Activated naive CD4-positive, alpha-beta T cell treated with anti-CD3 and anti-CD28 coated beads for 36 hours (primary cell): ENCODE measurements at regions not wholly inside any gene's neighbourhood (a gene's known extent, or its start where the extent isn't known, plus 50 kb on each side); places are given as distances from the start of the nearest gene placed in this dataset.

Source experiments
- CTCF ChIA-PET: fragments of 350-600 bp; sonication (Branson Sonifier 250); formaldehyde crosslinking; loops from one replicate; lab custom pipeline; 2021; ENCODE audit warnings: antibody characterized with exemption; lab: Charles Lee
- DNase-seq: peaks from one replicate; pipeline ENCODE4 v3.0.0-alpha.2; 2020
- H3K27ac Mint-ChIP-seq: one replicate; pipeline ENCODE4 v1.8.0; 2021; ENCODE audit warnings: mild to moderate bottlenecking, mixed read lengths
- H3K27me3 Mint-ChIP-seq: one replicate; pipeline ENCODE4 v1.8.0; 2021; ENCODE audit warnings: low read depth, mixed read lengths
- H3K36me3 Mint-ChIP-seq: one replicate; pipeline ENCODE4 v1.8.0; 2021; ENCODE audit warnings: low read depth, mixed read lengths
- H3K4me1 Mint-ChIP-seq: one replicate; pipeline ENCODE4 v1.8.0; 2021; ENCODE audit warnings: low read depth, mixed read lengths
- H3K4me3 Mint-ChIP-seq: one replicate; pipeline ENCODE4 v1.8.0; 2021; ENCODE audit warnings: mild to moderate bottlenecking, moderate library complexity, mixed read lengths
- H3K9me3 Mint-ChIP-seq: one replicate; pipeline ENCODE4 v1.8.0; 2021; ENCODE audit warnings: mixed read lengths
- intact Hi-C: fragments of 100-400 bp; cut with micrococcal nuclease; formaldehyde crosslinking; loops from one replicate; pipeline ENCODE4 v1.15.1; 2023

DNA sequence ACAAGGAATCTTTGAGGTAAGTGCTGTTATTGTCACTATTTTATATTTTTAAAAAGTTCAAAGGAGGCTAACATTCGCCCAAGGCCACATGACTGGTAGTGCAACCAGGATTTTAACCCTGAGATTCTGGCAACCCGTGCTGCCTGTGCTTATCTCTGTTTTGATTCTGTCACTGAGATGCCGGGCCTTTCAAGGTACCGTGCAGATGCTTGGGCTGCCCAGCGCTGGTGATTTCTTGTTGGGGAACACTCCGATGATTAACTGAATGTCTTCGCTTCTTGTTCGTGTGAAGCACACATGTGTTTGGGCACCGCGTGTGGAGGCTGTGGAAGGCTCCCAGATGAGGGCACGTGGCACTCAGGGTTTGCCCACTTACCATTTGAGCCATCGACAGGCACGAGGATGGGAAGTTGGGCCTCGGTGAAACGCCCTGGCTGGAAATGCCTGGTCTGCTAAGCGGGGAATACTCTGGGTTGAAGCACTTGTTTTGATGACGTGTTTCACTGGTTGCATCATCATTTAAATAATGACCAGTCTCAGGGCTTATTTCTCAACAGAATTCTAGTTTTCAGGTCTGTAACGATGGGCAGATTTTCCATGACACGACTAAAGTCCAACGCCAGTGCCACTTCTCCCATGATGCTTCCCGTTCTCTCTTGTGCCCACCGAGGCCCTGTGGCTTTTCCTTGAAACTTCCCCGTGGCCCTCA lies 392.7 kb downstream of the FGF9 start:
- Mint-ChIP-seq H3K27ac (no peak overlapping the region), H3K4me3 (no peak overlapping the region), H3K36me3 (peaks cover 2% of the 10 kb centered on the region), H3K27me3 (no peaks in the 10 kb centered on the region), H3K9me3 (no peaks in the 10 kb centered on the region), H3K4me1 (peaks cover 71% of the 10 kb centered on the region)
- intact Hi-C loops, result loop anchor here (2.0 kb wide), 1 partner anchor 99 kb away; no protein-coding TSS in a partner anchor
- DNase-seq, result no peak
- CTCF ChIA-PET, result no interaction called here

DNA sequence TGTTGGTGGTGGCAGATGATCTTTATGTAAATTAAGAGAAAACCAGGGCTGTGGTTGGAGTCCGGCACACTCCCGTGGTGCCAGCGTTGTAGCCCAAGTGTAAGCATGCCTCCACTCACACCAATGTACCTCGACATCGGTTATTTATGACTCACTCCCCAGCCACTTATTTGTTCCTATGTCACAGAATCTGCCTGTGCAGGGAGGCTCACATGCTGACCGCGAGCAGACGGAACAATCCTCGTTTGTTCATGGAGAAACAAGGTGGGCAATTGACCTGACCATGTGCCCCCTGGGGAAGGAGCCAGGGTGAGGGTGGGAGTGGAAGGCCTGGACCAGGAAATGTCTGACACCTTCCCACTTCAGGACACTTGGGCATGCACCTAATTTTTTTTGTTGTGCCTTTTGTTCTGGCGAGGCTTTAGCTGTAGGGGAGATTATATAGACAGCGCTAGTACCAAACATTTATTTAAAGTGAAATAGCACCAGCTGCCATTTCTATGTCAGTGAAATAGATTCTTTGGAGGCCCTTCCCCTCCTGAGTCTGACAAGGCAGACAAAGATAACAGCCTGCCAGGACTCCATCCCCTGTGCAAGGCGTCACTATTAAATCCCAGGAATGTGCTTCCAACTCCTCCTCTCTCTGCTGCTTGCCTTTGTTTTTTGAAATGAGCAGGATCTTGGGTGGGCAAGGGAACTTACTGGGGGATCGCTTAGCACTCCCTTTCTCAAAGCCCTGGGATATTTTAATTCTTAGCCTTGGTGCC lies 394.2 kb downstream of the FGF9 start:
- H3K4me1 Mint-ChIP-seq, result peaks cover 64% of the 10 kb centered on the region
- peaks cover 2% of the 10 kb centered on the region for H3K36me3 Mint-ChIP-seq
- no peaks in the 10 kb centered on the region for H3K27me3 Mint-ChIP-seq
- CTCF ChIA-PET, result no interaction called here
- no peak overlapping the region for H3K4me3 Mint-ChIP-seq
- intact Hi-C loops, result no loop called here
- no peak for DNase-seq
- no peaks in the 10 kb centered on the region for H3K9me3 Mint-ChIP-seq
- H3K27ac Mint-ChIP-seq, result no peak overlapping the region

DNA sequence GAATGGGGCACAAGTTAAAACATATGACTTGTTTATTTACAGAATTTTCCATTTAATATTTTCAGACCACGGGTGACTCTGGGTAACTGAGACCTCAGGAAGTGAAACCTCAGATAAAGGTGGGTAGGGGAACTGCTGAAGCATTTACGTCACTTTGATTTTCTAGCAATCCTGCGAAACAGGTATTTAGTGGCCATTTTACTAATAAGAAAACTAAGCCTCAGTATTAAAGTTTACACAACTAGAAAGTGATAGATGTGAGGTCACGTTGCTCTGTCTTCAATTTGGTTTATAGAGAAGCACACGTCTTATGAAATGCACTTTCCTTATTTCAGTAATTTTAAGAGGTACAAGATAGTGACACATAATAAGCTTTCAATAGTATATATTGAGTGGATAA lies 402.8 kb downstream of the FGF9 start:
- Mint-ChIP-seq H3K4me3 (no peak overlapping the region), H3K4me1 (peaks cover 32% of the 10 kb centered on the region)
- DNase-seq, result no peak

DNA sequence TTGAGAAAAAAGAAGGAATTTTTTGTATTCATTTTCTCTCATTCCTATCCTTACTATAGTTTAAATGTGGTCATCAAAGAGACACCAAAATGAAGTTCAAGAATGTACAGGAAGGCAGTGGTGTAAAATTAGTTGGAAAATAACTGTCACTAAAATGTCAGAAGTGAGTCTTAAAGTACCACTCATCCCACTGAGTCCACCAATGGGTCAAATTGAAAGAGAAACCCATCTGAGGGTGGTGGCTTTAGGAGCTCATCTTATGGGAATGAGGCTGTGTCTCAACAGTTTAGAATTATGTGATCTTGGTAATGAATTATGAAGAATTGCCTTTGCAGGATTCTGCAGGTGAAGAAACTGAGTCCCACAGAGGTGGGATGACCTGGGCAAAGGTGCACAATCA lies 403.5 kb downstream of the FGF9 start:
- no peaks in the 10 kb centered on the region for H3K36me3 Mint-ChIP-seq
- no peak overlapping the region for H3K4me3 Mint-ChIP-seq
- peaks cover 32% of the 10 kb centered on the region for H3K4me1 Mint-ChIP-seq
- intact Hi-C loops, result no loop called here
- DNase-seq, result peak; percentile 10
- no peak overlapping the region for H3K27ac Mint-ChIP-seq
- CTCF ChIA-PET, result no interaction called here
- no peaks in the 10 kb centered on the region for H3K27me3 Mint-ChIP-seq
- H3K9me3 Mint-ChIP-seq, result no peaks in the 10 kb centered on the region

More for the DNA sequence above, 402.8 kb downstream of the FGF9 start:
- no peaks in the 10 kb centered on the region for H3K27me3 Mint-ChIP-seq
- CTCF ChIA-PET, result no interaction called here
- no peak overlapping the region for H3K27ac Mint-ChIP-seq
- intact Hi-C loops, result no loop called here
- H3K9me3 Mint-ChIP-seq, result no peaks in the 10 kb centered on the region
- H3K36me3 Mint-ChIP-seq, result no peaks in the 10 kb centered on the region

DNA sequence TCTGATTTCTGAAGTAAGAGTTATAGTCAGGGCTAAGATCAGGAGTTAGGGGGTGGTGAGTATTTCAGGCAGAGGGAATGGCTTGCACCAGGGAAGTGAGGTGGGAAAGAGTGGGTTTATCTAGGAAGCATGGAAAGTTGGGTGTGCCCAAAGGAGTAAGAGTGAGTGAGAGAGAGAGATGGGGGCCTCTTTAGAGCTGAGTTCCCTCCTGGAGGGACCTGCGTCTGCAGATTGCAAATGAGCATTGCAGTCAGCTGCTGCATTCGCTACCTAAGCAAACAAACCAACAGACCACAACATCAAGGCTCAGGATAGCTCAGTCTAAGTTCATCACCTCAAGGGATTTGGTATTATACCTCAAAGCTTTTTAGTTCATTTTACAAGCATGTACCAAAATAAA lies 405.8 kb downstream of the FGF9 start:
- no peaks in the 10 kb centered on the region for H3K9me3 Mint-ChIP-seq
- intact Hi-C loops, result loop anchor here (5.0 kb wide), 1 partner anchor 36 kb away; no protein-coding TSS in a partner anchor

DNA sequence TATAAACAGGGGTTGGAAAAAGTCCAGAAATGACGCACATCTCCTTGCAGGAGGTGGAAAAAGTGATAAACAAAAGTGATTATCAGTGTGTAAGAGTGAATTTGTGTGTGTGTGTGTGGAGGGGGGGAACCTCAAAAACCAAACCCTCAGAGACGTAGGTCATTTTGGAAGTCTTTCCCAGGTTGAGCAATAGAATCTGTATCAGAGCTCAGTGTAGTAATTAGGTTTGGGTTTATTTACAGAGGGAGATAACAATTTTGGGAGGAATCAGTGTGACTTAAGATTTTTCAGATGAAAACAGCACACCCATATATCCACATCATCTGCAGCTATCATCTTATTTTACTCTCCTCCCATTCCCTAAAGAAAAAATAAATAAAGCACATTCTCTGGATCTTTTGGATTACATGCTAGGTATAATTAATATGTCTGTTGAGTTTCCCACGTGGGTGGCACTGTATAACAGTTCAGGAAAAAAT lies 406.4 kb downstream of the FGF9 start:
- CTCF ChIA-PET, result interaction anchor here (0.7 kb wide), 1 partner anchor 615 kb away, joined by 3 read pairs; no protein-coding TSS in a partner anchor
- no peak for DNase-seq
- intact Hi-C loops, result loop anchor here (5.0 kb wide), 1 partner anchor 35 kb away; no protein-coding TSS in a partner anchor
- no peak overlapping the region for H3K27ac Mint-ChIP-seq
- no peak overlapping the region for H3K4me3 Mint-ChIP-seq
- H3K9me3 Mint-ChIP-seq, result no peaks in the 10 kb centered on the region
- H3K27me3 Mint-ChIP-seq, result no peaks in the 10 kb centered on the region
- H3K36me3 Mint-ChIP-seq, result no peaks in the 10 kb centered on the region
- H3K4me1 Mint-ChIP-seq, result peaks cover 28% of the 10 kb centered on the region

More for the DNA sequence above, 405.8 kb downstream of the FGF9 start:
- Mint-ChIP-seq H3K27ac (no peak overlapping the region), H3K27me3 (no peaks in the 10 kb centered on the region), H3K4me1 (peaks cover 29% of the 10 kb centered on the region), H3K36me3 (no peaks in the 10 kb centered on the region), H3K4me3 (no peak overlapping the region)
- DNase-seq, result no peak
- CTCF ChIA-PET, result interaction anchor here (0.7 kb wide), 1 partner anchor 616 kb away, joined by 3 read pairs; no protein-coding TSS in a partner anchor

DNA sequence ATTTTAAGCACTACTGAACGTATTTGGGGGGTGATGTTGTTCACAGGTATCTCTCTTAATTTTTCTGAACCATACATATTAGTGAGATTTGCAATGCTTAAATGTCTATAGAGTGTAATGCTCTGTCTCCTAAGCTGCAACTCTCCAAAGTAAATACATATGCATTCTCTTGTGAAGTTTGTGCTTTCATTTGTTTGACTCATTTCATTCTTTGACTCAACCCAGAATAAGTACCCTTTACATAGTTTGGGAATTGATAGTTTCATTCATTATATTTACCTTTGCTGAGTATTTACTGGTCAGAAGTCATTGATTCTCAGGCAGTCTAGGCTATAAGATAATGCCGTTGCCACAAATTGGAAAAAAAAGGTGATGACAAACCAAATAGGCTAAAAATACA lies 406.9 kb downstream of the FGF9 start:
- Mint-ChIP-seq H3K27me3 (no peaks in the 10 kb centered on the region), H3K27ac (peak overlapping the region; percentile 15), H3K4me3 (no peak overlapping the region), H3K4me1 (peaks cover 34% of the 10 kb centered on the region), H3K9me3 (no peaks in the 10 kb centered on the region), H3K36me3 (no peaks in the 10 kb centered on the region)
- intact Hi-C loops, result loop anchor here (5.0 kb wide), 1 partner anchor 35 kb away; no protein-coding TSS in a partner anchor
- DNase-seq, result no peak
- CTCF ChIA-PET, result no interaction called here

DNA sequence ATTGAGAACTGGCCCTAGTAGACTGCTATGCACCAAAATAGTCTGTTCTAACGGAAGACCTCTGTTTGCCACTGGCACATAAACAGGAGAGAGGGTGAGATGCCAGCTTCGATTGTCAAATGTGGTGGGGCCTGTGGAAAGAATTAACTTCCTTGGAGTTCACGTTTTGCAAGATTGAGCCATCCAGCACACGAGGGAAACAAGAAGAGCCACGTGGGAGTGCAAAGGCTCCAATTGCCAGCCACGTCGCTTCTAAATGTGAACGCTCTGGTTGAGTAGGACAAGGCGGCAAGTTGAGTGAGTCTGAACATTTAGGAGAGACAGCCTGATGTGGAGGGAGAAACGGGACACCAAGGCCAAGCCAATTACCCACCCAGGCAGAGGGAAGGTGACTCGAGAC lies 409.1 kb downstream of the FGF9 start:
- Mint-ChIP-seq H3K27ac (no peak overlapping the region), H3K9me3 (no peaks in the 10 kb centered on the region), H3K36me3 (no peaks in the 10 kb centered on the region), H3K4me3 (no peak overlapping the region), H3K27me3 (no peaks in the 10 kb centered on the region), H3K4me1 (peaks cover 30% of the 10 kb centered on the region)
- intact Hi-C loops, result loop anchor here (5.0 kb wide), 1 partner anchor 32 kb away; no protein-coding TSS in a partner anchor
- DNase-seq, result no peak
- CTCF ChIA-PET, result no interaction called here

DNA sequence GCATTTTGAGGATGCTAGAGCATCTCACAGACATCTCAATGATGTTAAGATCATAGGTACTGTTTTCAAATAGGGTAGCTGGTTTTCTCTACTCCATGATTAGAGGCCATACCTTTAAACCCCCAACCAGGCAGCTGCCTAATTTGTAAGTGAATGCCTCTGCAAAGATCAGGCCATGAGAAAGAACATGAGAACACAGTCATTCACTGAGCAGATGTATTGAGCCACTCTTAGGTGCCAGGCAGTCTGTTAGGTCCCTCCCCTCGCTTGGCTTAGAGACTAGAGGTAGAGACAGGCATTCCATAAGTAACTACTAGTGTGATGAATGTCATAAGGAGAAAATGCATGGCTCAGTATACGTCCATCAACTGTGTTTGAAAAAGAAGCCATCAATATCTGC lies 410.0 kb downstream of the FGF9 start:
- no peaks in the 10 kb centered on the region for H3K9me3 Mint-ChIP-seq
- peaks cover 28% of the 10 kb centered on the region for H3K4me1 Mint-ChIP-seq
- no peaks in the 10 kb centered on the region for H3K36me3 Mint-ChIP-seq
- DNase-seq, result no peak
- H3K27me3 Mint-ChIP-seq, result no peaks in the 10 kb centered on the region
- CTCF ChIA-PET, result no interaction called here
- intact Hi-C loops, result no loop called here
- H3K27ac Mint-ChIP-seq, result no peak overlapping the region
- H3K4me3 Mint-ChIP-seq, result no peak overlapping the region

DNA sequence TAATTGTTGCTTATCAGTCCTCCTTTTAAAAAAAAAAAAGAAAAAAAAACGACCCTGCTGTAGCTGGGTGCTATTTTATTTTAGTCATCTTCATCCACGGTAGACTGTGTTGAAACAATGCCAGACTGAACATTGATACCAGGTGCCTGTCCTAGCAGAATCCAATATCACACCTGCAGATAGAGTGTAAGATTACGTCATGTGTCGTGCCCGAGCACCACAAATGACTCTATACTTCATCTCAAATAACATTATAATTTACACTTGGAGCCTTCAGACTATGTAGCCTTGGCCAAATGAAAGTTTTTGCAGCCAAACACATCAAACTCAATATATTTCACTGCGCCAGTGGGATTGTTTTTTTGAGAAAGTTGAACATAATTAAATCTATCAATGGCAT lies 410.6 kb downstream of the FGF9 start:
- H3K27ac Mint-ChIP-seq, result no peak overlapping the region
- no peaks in the 10 kb centered on the region for H3K27me3 Mint-ChIP-seq
- no peaks in the 10 kb centered on the region for H3K36me3 Mint-ChIP-seq
- intact Hi-C loops, result no loop called here
- CTCF ChIA-PET, result no interaction called here
- no peak overlapping the region for H3K4me3 Mint-ChIP-seq
- no peaks in the 10 kb centered on the region for H3K9me3 Mint-ChIP-seq
- DNase-seq, result no peak
- peaks cover 26% of the 10 kb centered on the region for H3K4me1 Mint-ChIP-seq

DNA sequence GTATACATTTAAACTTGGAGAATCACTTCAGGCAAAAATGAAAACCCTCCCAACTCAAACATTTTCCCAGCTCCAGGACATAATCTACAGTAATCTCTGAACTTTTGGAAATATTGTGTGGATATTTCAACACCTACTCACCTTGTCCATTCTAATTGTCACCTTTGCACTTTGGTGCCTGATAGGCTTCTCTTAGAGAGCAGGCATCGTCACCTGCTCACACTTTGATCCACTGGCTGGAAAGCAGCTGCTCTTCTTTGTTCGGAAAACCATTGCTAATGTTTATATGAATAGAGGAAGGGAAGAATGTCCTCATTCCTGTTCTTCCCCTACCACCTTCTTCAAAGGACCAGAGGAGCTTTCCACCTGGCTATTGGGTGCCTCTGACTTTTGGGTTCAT lies 411.2 kb downstream of the FGF9 start:
- intact Hi-C loops, result no loop called here
- no peaks in the 10 kb centered on the region for H3K27me3 Mint-ChIP-seq
- no peak overlapping the region for H3K27ac Mint-ChIP-seq
- peaks cover 22% of the 10 kb centered on the region for H3K4me1 Mint-ChIP-seq
- H3K9me3 Mint-ChIP-seq, result no peaks in the 10 kb centered on the region
- no peak for DNase-seq
- H3K4me3 Mint-ChIP-seq, result no peak overlapping the region
- CTCF ChIA-PET, result no interaction called here
- no peaks in the 10 kb centered on the region for H3K36me3 Mint-ChIP-seq

DNA sequence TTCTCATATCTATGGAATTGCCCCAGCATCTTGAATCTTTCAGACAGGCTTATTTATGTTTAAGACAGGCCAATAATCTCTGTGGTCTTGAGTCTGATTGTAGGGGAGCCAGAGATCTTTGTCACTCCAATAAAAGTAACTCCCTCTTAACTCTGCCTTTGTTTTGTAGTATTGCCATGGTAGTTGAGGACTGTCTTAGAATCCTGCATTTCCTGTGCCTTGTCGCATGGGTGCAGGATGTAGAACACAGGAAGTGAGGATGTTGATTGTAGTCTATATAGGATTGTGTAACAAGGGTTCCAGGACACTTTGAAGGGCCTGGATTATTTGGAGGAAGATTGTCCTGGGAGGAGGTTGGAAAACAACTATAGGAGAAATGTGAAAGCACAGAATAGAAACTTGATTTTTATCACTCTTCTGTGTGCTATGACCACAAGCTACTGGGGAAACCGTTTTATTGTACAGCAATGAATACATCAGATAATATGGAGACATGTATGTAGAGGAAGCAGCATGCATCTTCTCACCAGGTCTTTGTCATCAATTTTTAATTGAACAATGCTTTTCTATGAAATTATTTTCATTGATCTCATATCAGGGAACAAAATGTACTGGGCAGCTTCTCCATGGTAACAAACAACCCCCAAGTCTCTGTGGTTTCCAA lies 411.7 kb downstream of the FGF9 start:
- CTCF ChIA-PET, result interaction anchor here (1.2 kb wide), 1 partner anchor 14 kb away, joined by 3 read pairs; no protein-coding TSS in a partner anchor

More for the DNA sequence above, 411.7 kb downstream of the FGF9 start:
- H3K4me3 Mint-ChIP-seq, result no peak overlapping the region
- intact Hi-C loops, result no loop called here
- no peaks in the 10 kb centered on the region for H3K36me3 Mint-ChIP-seq
- DNase-seq, result no peak
- no peaks in the 10 kb centered on the region for H3K9me3 Mint-ChIP-seq
- no peaks in the 10 kb centered on the region for H3K27me3 Mint-ChIP-seq
- no peak overlapping the region for H3K27ac Mint-ChIP-seq
- H3K4me1 Mint-ChIP-seq, result peaks cover 16% of the 10 kb centered on the region
